ENCODE measurements at regions not wholly inside any gene's neighbourhood (a gene's known extent, or its start where the extent isn't known, plus 50 kb on each side); places are given as distances from the start of the nearest gene placed in this dataset.

- no peaks in the 10 kb centered on the region for H3K4me1 ChIP-seq (ENCODE audit: insufficient read depth, low read length)
- H3K4me3 ChIP-seq (ENCODE audit: insufficient read depth, low read length): no peak overlapping the region
- TF ChIP-seq CTCF (IDR thresholded peaks at IDR 0.05; ENCODE audit: extremely low read depth, low read depth, low read length): no peak
- no peaks in the 10 kb centered on the region for H3K36me3 ChIP-seq (ENCODE audit: insufficient read depth, low read length)
- no peak overlapping the region for H3K4me2 ChIP-seq (ENCODE audit: insufficient read depth, low read length)
- peaks cover 5% of the 10 kb centered on the region for H3K27me3 ChIP-seq (ENCODE audit: insufficient read depth, low read length)
- no peak for DNase-seq (ENCODE audit: insufficient read length, low spot score, missing footprints)
- H3K27ac ChIP-seq (ENCODE audit: low read depth, low read length): no peak overlapping the region
- H3K9me3 ChIP-seq (ENCODE audit: low read depth, low read length): no peaks in the 10 kb centered on the region
- H3K79me2 ChIP-seq (ENCODE audit: insufficient read depth, low read length): no peaks in the 10 kb centered on the region
- no peak overlapping the region for H2AFZ ChIP-seq (ENCODE audit: low read length)
- H4K20me1 ChIP-seq (ENCODE audit: insufficient read depth, low read length): no peaks in the 10 kb centered on the region
Observed at GRCh38 chr7:149664666-149665065, 108.7 kb downstream of the ZNF467 start.

- Histone ChIP-seq H3K4me1 (ENCODE audit: insufficient read depth, low read length) (no peaks in the 10 kb centered on the region), H3K36me3 (ENCODE audit: insufficient read depth, low read length) (no peaks in the 10 kb centered on the region), H3K9me3 (ENCODE audit: low read depth, low read length) (no peaks in the 10 kb centered on the region), H3K27ac (ENCODE audit: low read depth, low read length) (no peak overlapping the region), H2AFZ (ENCODE audit: low read length) (no peak overlapping the region), H3K4me2 (ENCODE audit: insufficient read depth, low read length) (no peak overlapping the region), H4K20me1 (ENCODE audit: insufficient read depth, low read length) (no peaks in the 10 kb centered on the region), H3K27me3 (ENCODE audit: insufficient read depth, low read length) (peaks cover 5% of the 10 kb centered on the region), H3K4me3 (ENCODE audit: insufficient read depth, low read length) (no peak overlapping the region), H3K79me2 (ENCODE audit: insufficient read depth, low read length) (no peaks in the 10 kb centered on the region)
- no peak for TF ChIP-seq CTCF (IDR thresholded peaks at IDR 0.05; ENCODE audit: extremely low read depth, low read depth, low read length)
- no peak for DNase-seq (ENCODE audit: insufficient read length, low spot score, missing footprints)
Observed at GRCh38 chr7:149664176-149664575, 109.2 kb downstream of the ZNF467 start.

- Histone ChIP-seq H3K27me3 (ENCODE audit: insufficient read depth, low read length) (peaks cover 5% of the 10 kb centered on the region), H3K27ac (ENCODE audit: low read depth, low read length) (no peak overlapping the region), H2AFZ (ENCODE audit: low read length) (no peak overlapping the region), H4K20me1 (ENCODE audit: insufficient read depth, low read length) (no peaks in the 10 kb centered on the region), H3K36me3 (ENCODE audit: insufficient read depth, low read length) (no peaks in the 10 kb centered on the region), H3K9me3 (ENCODE audit: low read depth, low read length) (no peaks in the 10 kb centered on the region), H3K79me2 (ENCODE audit: insufficient read depth, low read length) (no peaks in the 10 kb centered on the region), H3K4me2 (ENCODE audit: insufficient read depth, low read length) (no peak overlapping the region), H3K4me1 (ENCODE audit: insufficient read depth, low read length) (no peaks in the 10 kb centered on the region), H3K4me3 (ENCODE audit: insufficient read depth, low read length) (no peak overlapping the region)
- DNase-seq (ENCODE audit: insufficient read length, low spot score, missing footprints): no peak
- peak; percentile 67 for TF ChIP-seq CTCF (IDR thresholded peaks at IDR 0.05; ENCODE audit: extremely low read depth, low read depth, low read length)
Observed at GRCh38 chr7:149662591-149663095, 110.7 kb downstream of the ZNF467 start.

GRCh38 chr7:149655784-149656183 is 117.6 kb downstream of the ZNF467 start:
- H3K4me2 ChIP-seq (ENCODE audit: insufficient read depth, low read length): no peak overlapping the region
- H4K20me1 ChIP-seq (ENCODE audit: insufficient read depth, low read length): no peaks in the 10 kb centered on the region
- no peak overlapping the region for H2AFZ ChIP-seq (ENCODE audit: low read length)
- no peak overlapping the region for H3K27ac ChIP-seq (ENCODE audit: low read depth, low read length)
- no peak for TF ChIP-seq CTCF (IDR thresholded peaks at IDR 0.05; ENCODE audit: extremely low read depth, low read depth, low read length)
- no peaks in the 10 kb centered on the region for H3K9me3 ChIP-seq (ENCODE audit: low read depth, low read length)
- no peaks in the 10 kb centered on the region for H3K36me3 ChIP-seq (ENCODE audit: insufficient read depth, low read length)
- H3K4me3 ChIP-seq (ENCODE audit: insufficient read depth, low read length): no peak overlapping the region
- no peaks in the 10 kb centered on the region for H3K27me3 ChIP-seq (ENCODE audit: insufficient read depth, low read length)
- no peak for DNase-seq (ENCODE audit: insufficient read length, low spot score, missing footprints)
- H3K4me1 ChIP-seq (ENCODE audit: insufficient read depth, low read length): no peaks in the 10 kb centered on the region
- no peaks in the 10 kb centered on the region for H3K79me2 ChIP-seq (ENCODE audit: insufficient read depth, low read length)

All from osteoblast (primary cell).